Retinal pigment epithelial cell (primary cell): ENCODE measurements at regions not wholly inside any gene's neighbourhood (a gene's known extent, or its start where the extent isn't known, plus 50 kb on each side); places are given as distances from the start of the nearest gene placed in this dataset.

Experiments
- DNase-seq: peaks from one replicate; pipeline ENCODE4 v3.0.0-alpha.2; 2010; ENCODE audit warnings: low read depth
- H3K4me3 ChIP-seq: 2 replicates; pipeline ENCODE4 v1.5.1; 2011; ENCODE audit warnings: mild to moderate bottlenecking, low read length, control low read depth, moderate library complexity
- TF ChIP-seq, protein P1 (sequence below): conservative IDR thresholded peaks from 2 replicates; pipeline ENCODE4 v1.5.1; 2011; ENCODE audit warnings: low read depth, low read length, control low read depth, inconsistent platforms

DNA sequence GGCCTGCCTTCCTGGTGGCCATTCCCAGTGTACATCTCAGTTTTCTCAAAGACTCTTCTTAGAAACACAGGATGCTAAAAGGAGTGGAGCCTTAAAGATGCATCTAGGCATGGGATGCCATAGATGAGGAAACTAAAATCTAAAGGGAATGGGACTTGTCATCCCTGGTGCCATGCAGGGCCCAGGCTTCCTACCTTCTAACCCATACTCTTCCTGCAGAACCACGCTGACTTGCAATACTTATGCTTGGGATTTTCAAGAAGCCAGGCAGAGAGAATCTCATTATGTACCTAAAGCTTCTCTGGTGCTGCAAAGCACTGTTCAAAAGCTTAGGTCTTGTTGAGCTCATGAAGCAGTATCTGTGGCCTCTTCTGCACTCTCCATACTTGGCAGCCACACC is 329.1 kb downstream of the CYRIA start:
- TF ChIP-seq, protein P1, sequence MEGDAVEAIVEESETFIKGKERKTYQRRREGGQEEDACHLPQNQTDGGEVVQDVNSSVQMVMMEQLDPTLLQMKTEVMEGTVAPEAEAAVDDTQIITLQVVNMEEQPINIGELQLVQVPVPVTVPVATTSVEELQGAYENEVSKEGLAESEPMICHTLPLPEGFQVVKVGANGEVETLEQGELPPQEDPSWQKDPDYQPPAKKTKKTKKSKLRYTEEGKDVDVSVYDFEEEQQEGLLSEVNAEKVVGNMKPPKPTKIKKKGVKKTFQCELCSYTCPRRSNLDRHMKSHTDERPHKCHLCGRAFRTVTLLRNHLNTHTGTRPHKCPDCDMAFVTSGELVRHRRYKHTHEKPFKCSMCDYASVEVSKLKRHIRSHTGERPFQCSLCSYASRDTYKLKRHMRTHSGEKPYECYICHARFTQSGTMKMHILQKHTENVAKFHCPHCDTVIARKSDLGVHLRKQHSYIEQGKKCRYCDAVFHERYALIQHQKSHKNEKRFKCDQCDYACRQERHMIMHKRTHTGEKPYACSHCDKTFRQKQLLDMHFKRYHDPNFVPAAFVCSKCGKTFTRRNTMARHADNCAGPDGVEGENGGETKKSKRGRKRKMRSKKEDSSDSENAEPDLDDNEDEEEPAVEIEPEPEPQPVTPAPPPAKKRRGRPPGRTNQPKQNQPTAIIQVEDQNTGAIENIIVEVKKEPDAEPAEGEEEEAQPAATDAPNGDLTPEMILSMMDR: no peak
- H3K4me3 ChIP-seq: no peak overlapping the region
- DNase-seq: no peak

DNA sequence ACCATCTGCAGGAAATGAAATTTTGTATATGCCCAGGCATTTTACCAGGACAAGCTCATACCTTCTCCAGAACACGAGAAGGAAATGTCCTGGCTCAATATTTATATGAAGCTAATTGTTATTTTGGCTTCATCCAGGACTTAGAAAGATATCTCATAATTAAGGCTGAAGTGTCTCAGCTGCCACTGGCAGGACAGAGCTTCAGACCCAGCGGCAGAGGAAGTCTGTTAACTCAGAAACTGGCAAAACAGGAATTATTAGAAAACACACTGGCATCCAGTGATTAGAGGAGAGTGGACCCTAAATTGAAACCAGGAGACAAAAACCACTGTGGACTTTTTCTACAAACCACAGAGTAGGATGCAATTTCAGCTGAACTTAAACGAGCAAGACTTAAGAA is 329.7 kb downstream of the CYRIA start:
- TF ChIP-seq, protein P1: no peak
- no peak for DNase-seq

DNA sequence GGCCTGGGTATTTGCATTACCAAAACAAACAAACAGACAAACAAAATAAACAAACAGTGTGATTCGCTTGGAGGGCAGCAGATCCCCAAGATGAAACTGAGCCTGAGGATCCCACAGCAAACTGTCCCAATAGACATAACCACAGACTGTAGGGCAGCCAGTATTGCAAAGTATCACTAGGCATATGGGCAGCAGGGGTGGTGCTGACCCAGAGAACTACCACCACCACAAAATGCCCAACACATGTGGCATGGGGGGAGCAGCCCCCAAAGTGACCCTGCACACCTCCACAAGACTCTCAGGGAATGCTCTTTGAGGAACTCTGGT is 330.1 kb downstream of the CYRIA start:
- DNase-seq: no peak
- TF ChIP-seq, protein P1: no peak

More for the DNA sequence above, 329.7 kb downstream of the CYRIA start:
- no peak overlapping the region for H3K4me3 ChIP-seq

DNA sequence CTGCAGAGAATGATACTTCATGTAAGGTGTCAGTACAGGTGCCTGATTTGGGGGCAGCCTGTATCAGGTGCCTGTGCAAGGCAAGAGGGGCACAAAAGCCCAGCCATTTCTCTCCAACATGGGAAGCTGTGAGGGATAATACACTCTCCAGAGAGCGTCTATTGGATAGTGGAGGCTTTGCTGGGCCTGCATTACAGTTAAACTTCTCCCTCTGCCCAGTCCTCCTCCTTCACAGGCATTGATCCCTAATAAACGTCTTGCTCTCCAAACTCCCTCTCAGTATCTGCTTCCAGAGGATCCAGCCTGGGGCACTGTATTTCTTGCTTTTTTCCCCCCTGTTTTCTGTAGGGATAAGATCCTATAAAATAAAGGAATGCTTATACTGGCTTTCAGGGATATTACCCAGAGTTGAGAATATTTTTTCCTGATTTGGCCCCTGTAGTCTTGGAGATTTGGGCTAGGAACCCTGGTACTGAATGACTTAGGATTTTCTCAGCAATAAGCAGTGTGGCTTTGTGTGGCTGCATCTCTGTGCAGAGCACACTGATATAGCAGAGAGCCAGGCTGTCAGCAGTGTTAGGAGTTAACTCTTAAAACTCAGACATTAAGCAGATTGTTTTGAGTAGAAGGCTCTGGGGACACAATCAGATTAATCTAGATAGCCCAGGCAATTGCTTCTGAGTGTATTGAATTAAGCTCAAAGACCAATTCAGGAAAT is 330.6 kb downstream of the CYRIA start:
- no peak overlapping the region for H3K4me3 ChIP-seq
- DNase-seq: no peak
- TF ChIP-seq, protein P1: no peak

More for the DNA sequence above, 330.1 kb downstream of the CYRIA start:
- H3K4me3 ChIP-seq: no peak overlapping the region

DNA sequence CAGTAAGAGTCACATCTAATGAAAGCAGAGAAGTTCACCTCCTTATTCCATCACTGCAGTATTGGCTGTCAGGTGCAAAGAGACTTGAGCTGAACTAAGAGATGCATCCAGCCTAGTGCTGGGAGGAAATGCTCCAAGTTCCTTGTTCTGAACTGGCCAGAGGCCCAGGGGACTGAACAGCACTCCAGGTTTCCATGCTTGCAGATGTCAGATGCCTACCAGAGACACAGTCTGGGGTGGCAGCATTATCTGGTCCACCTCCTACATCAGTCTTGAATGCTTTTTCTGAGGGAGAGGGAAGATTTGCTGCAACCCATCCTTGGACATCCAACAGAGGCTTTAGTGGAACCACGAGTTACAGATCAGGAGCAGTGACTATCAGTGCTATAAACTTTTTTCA is 331.3 kb downstream of the CYRIA start:
- no peak for DNase-seq
- TF ChIP-seq, protein P1: no peak
- H3K4me3 ChIP-seq: no peak overlapping the region

DNA sequence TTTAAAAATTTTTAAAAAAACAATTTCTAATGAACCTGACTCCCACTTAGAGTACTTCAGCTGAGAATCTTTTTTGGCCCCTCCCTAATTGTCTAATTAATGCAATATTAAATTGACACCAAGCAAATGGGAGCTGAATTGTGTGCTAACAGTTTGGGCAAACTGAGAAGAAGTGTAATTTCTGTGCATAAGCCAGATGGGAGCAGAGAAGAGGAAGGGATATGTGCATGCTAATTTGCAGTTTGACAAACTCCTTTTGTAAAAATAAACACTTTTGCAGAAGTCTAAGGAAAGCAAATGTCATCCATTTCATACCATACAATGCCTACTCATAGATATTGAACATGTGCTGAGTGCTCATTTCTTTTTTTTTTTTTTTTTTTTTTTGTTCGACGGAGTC is 332.0 kb downstream of the CYRIA start:
- TF ChIP-seq, protein P1: no peak
- no peak overlapping the region for H3K4me3 ChIP-seq
- DNase-seq: no peak
